HG02678 (cell line): ENCODE measurements at regions not wholly inside any gene's neighbourhood (a gene's known extent, or its start where the extent isn't known, plus 50 kb on each side); places are given as distances from the start of the nearest gene placed in this dataset.

Experiments
- ATAC-seq: cut with Tn5 transposase; IDR thresholded peaks from one replicate; pipeline ENCODE4 v1.9.1; 2021; ENCODE audit warnings: mild to moderate bottlenecking, moderate library complexity; ENCODE audit not compliant: unreplicated experiment

GRCh38 chr4:96093563-96093962 is 253.7 kb downstream of the PDHA2 start:
- no peak for ATAC-seq

- no peak for ATAC-seq
These were observed 254.3 kb downstream of the PDHA2 start for GRCh38 chr4:96094183-96094582.

DNA sequence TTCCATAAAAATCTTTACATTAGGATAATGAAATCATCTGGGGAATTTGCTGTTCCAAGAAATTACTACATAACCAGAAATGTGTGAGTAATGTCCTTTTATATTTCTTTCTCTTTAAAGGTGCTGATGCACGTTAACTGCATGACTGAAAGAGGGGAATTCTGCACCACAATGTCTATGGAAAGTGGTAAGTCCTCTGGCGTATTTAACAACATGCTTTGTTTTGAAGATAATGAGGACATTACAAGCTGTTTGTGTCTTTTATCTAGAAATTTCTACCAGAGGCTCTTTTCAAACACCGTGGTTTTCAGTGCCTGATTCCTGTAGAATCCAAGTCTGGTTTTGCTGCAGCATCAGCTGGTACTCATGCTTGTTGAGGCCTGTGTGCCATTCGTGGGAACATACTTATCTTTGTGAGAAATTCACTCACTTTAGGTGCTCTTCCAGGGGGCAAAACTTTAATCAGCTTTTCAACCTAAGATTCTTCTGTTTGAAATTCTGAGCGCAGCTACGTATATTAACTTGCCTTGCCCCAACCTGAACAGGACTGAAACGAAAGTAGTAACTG is 257.2 kb downstream of the PDHA2 start:
- no peak for ATAC-seq

GRCh38 chr4:96097693-96098092 is 257.8 kb downstream of the PDHA2 start:
- ATAC-seq = no peak

DNA sequence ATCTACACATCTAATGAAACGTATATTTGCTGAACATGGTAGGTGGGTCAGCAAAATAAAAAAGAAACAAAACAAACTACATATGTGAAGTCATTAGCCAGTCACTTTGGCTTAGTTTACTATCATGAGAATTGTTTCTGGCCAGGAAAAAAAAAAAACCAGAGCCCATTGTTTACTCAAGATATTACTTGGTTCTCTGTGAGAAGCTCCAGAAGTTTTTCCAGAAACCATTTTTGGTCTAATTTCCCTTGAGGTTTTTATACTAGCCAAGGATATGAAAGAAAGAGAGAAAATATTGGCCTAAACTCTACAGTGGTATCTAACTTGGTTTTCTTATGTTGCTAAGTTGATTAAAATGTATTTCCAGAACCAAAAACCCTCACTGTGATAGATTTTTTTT is 259.1 kb downstream of the PDHA2 start:
- ATAC-seq = no peak

DNA sequence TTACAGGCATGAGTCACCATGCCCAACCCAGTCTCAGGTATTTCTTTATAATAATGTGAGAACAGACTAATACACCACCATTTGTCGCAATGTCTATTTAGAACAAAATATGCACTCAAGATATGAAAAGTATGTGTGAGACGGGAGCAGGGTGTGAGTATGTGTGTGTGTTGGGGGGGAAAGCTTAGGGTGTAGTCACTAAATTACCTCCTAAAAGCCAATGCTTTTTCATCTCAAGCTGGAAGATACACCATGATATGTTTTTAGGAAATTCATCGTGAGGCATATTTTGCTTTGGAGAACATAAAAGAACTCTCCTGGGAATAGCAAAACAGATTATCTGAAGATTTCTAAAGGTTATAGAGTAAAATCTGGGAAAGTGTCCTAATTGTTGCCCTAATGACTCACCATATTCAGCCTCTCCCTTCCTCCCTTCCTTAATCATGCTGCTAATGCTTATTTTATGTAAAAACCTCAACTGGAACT is 262.7 kb downstream of the PDHA2 start:
- no peak for ATAC-seq

- no peak for ATAC-seq
These were observed 263.2 kb downstream of the PDHA2 start for GRCh38 chr4:96103086-96103485.

DNA sequence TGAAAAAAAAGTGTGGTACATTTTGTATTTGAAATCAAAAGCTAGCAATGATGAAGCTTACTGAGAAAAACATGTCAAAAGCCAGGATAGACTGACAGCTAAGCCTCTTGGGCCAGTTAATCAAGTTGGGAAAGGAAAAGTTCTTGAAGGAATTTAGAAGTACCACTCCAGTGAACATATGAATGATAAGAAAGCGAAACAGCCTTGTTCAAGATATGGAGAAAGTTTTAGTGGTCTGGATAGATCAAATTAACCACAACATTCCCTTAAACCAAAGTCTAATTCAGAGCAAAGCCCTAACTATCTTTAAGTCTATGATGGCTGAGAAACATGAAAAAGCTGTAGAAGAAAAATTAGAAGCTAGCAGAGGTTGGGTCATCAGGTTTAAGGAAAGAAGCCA is 268.3 kb downstream of the PDHA2 start:
- ATAC-seq = no peak

DNA sequence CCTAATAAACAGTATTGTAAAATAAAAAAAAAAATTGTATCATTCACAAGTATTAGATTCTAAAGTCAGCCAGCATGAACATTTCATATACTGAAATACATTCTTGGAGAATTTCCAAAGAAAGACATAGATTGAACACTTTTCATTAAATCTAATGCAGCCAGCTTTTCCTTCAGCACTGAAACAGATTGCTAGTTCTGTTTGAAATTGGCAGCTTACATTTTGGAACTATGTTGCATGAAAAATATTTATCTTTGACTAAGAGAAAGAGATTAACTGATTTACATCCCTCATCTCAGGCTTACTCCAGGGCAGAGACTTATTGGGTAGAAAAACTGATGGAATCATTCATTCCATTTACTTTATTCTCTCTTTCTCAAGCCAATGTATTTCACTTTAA is 272.7 kb downstream of the PDHA2 start:
- no peak for ATAC-seq

- no peak for ATAC-seq
These were observed 280.3 kb downstream of the PDHA2 start for GRCh38 chr4:96120206-96120605.

- no peak for ATAC-seq
These were observed 286.3 kb downstream of the PDHA2 start for GRCh38 chr4:96126227-96126626.

- no peak for ATAC-seq
These were observed 291.3 kb downstream of the PDHA2 start for GRCh38 chr4:96131186-96131585.

DNA sequence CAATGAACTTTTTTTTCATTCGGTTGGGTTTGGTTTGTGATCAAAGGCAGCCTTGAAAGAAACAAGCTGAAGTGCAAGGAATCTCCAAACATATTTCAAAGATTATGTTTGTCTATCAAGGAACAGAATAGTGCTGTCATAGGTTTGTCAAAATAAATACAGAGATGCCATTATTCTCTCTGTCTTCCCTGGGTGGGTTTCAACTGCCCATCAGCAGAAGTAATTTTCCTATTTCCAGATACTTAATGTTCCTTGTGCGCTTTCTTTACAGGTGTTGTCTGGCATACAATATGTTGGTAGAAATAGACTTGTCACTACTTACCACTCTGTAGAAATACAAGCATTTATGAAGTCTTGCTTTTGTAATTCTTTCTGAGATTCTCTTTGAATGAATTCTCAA is 294.9 kb downstream of the PDHA2 start:
- ATAC-seq = no peak

- ATAC-seq = no peak
These were observed 296.2 kb downstream of the PDHA2 start for GRCh38 chr4:96136056-96136455.

GRCh38 chr4:96139251-96139929 is 299.5 kb downstream of the PDHA2 start:
- no peak for ATAC-seq

- no peak for ATAC-seq
These were observed 305.7 kb downstream of the PDHA2 start for GRCh38 chr4:96145601-96146000.

DNA sequence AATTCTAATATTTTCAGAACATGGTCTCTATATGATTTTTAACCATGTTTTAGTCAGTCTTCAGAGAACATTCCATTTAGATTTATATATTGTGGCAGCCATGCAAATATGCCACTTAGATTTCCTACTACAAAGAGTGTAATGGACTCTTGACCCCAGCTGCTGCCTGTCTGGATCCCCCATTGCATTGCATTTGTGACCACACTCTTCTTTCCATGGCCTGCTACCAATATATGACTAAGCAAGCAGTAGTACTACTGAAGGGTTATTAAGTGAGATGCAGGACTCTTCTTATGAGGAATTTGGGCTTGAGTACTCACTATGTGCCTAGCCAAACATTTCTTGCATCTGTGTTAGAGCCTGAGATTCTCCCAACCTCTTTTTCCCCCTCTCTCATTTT is 306.8 kb downstream of the PDHA2 start:
- ATAC-seq = no peak

DNA sequence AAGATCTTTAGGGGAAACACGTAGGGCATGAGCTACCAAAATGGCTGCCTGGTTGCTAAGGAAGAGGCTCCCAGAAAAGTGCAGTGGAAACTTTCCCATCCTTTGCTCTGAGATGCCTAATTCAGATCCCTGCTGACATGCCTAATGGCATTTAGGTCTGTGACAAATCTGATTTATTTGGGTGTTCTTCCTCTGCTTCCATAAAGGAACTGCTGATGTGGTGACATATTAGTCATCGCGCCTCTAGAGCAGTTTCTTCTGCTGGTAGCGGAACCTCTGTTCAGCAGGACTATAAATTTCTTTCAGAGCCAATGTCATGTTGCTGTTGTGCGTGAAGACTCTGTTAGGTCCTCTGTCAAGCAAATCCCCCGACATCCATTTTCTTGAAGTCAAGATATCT is 310.0 kb downstream of the PDHA2 start:
- ATAC-seq = no peak

- ATAC-seq = no peak
These were observed 310.6 kb downstream of the PDHA2 start for GRCh38 chr4:96150466-96150865.

DNA sequence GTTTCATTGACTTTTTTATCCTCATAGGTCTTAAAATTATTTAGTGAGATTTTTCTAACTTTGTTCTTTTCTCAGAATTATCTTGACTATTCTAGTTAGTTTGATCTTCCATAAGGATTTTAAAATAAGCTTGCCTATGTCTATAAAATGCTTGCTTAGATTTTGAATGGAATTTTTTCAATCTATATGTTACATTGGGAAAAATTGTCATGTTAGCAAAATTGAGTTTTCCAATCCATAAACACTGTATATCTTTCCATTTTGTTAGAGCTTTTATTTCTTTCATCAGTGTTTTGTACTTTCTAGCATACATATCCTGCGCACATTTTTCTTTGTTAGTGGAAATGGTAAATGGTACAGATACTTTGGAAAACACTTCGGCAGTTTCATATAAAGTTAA is 312.9 kb downstream of the PDHA2 start:
- ATAC-seq = no peak

DNA sequence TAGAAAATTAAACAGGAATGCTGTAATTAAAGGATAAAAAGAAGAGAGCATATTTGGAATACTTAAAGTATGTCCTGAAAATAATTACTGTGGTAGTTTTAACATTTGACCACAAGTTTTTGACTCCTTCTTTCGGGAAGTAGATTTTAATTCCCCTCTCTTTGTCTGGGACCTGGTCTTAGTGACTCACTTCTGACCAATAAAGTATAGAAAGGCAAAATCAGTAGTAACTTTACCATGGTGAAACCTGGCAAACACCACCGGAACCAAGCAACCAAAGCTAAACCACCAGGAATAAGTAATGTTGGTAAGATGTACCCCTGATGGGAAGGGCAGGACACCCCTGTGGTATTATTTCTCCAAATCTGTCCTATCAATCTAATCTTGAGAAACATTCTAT is 314.8 kb downstream of the PDHA2 start:
- ATAC-seq = no peak

DNA sequence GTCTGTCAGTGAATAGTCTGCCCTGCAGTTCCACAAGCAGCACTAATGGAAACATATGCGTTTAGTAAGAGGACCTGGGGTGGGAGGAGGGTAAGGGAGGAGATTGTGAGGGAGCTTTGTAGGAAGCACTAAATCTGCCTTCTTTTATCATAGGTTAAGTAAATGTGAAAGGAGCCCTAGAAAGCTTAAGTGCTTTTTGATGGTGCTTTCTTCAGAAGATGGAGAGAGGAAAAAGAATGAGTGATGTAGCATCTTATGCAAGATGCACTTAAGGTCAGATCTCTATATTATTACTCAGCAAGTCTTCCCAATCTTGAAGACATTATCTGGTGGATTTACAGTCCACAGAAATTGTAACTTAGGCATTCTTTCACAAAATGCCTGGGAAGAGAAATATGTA is 322.7 kb downstream of the PDHA2 start:
- ATAC-seq = no peak

- ATAC-seq = no peak
These were observed 325.0 kb downstream of the PDHA2 start for GRCh38 chr4:96164814-96165351.
